ENCODE measurements at regions not wholly inside any gene's neighbourhood (a gene's known extent, or its start where the extent isn't known, plus 50 kb on each side); places are given as distances from the start of the nearest gene placed in this dataset.

GRCh38 chr2:196538189-196538588 lies 101.3 kb upstream of the CCDC150 start:
- no peak for DNase-seq

GRCh38 chr2:196538646-196539045 lies 100.9 kb upstream of the CCDC150 start:
- no peak for DNase-seq

GRCh38 chr2:196544906-196545433 lies 94.5 kb upstream of the CCDC150 start:
- DNase-seq: no peak

GRCh38 chr2:196546151-196546919 lies 93.2 kb upstream of the CCDC150 start:
- DNase-seq: no peak

GRCh38 chr2:196549052-196549451 lies 90.5 kb upstream of the CCDC150 start:
- DNase-seq: no peak

- no peak for DNase-seq
These were observed 88.5 kb upstream of the CCDC150 start for GRCh38 chr2:196551014-196551413.

GRCh38 chr2:196555161-196555560 lies 84.4 kb upstream of the CCDC150 start:
- no peak for DNase-seq

- DNase-seq: no peak
These were observed 83.8 kb upstream of the CCDC150 start for GRCh38 chr2:196555726-196556125.

GRCh38 chr2:196558497-196558896 lies 81.0 kb upstream of the CCDC150 start:
- DNase-seq: no peak

GRCh38 chr2:196563876-196564275 lies 75.6 kb upstream of the CCDC150 start:
- no peak for DNase-seq

GRCh38 chr2:196565106-196565765 lies 74.3 kb upstream of the CCDC150 start:
- DNase-seq: no peak

- DNase-seq: no peak
These were observed 73.5 kb upstream of the CCDC150 start for GRCh38 chr2:196565982-196566381.

GRCh38 chr2:196566961-196567666 lies 72.4 kb upstream of the CCDC150 start:
- DNase-seq: no peak

- DNase-seq: no peak
These were observed 71.0 kb upstream of the CCDC150 start for GRCh38 chr2:196568506-196568905.

- no peak for DNase-seq
These were observed 54.6 kb upstream of the CCDC150 start for GRCh38 chr2:196584903-196585302.

GRCh38 chr2:196586511-196586991 lies 53.0 kb upstream of the CCDC150 start:
- DNase-seq: no peak

- no peak for DNase-seq
These were observed 52.5 kb upstream of the CCDC150 start for GRCh38 chr2:196587056-196587455.

GRCh38 chr2:196587739-196588138 lies 51.8 kb upstream of the CCDC150 start:
- no peak for DNase-seq

- DNase-seq: no peak
These were observed 50.1 kb upstream of the CCDC150 start for GRCh38 chr2:196589419-196589818.
